NCI-H1417 treated with DMSO at 0.1 percent for 48 hours (cell line): ENCODE measurements at regions not wholly inside any gene's neighbourhood (a gene's known extent, or its start where the extent isn't known, plus 50 kb on each side); places are given as distances from the start of the nearest gene placed in this dataset.
"Not testable (repeated sequence)": the region's sequence is repeated elsewhere in the genome, so short reads cannot be mapped to it uniquely, and the experiment has no call there.

Experiments used
- DNase-seq: peaks from one replicate; lab custom pipeline; 2025; lab: John Stamatoyannopoulos, UW

DNA sequence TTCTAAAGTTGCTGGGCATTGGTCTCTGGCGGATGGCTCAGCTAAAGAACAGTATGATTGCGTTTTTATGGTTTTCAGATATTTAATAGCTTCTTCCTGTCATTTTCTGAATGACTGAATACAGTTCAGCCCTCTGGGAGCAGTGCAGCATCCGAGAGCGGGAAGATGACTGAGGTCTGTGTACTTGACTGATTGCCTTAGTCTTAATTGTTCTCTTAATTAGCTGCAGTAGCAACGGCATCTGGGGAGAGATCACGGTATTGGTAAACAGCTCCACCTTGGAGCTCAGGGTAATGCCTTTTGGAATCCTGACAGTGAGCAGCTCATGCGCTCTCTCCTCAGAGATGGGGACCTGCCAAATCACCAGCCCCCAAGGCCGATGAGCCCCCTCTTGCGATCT, 481.4 kb upstream of the SPRED2 start:
- no peak for DNase-seq

DNA sequence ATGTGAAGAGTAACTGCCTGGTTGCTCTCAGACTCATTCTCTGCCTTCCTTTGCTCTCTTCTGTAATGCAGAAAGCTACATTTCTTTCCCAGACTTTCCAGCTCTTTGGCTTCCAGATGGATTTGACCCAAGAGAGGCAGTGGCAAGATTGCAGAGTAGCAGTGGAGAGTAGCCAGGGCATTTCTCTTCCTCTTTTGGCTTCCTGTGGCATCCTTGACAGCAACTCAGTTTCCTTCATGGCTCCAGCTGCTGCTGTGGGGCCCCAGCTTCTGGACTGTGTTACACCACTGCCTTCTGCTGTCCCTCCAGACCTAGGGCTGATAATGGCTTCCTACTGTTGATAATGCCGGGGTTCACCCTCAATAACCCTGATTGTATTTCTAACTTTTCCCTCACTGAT, 469.4 kb upstream of the SPRED2 start:
- DNase-seq = no peak

GRCh38 chr2:65896446-65896845, 464.0 kb upstream of the SPRED2 start:
- DNase-seq = no peak

DNA sequence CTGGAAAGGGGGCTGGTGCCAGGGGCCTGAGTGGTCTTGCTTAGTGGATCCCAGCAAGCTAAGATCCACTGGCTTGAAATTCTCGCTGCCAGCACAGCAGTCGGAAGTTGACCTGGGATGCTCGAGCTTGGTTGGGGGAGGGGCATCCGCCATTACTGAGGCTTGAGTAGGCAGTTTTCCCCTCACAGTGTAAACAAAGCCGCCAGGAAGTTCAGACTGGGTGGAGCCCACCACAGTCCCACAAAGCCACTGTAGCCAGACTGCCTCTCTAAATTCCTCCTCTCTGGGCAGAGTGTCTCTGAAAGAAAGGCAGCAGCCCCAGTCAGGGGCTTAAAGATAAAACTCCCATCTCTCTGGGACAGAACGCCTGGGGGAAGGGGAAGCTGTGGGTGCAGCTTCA, 457.7 kb upstream of the SPRED2 start:
- DNase-seq = not testable (repeated sequence)

GRCh38 chr2:65885266-65885665, 452.9 kb upstream of the SPRED2 start:
- DNase-seq = no peak

- no peak for DNase-seq
Observed at GRCh38 chr2:65881592-65881991, 449.2 kb upstream of the SPRED2 start.

GRCh38 chr2:65880436-65880835, 448.0 kb upstream of the SPRED2 start:
- DNase-seq = no peak

- no peak for DNase-seq
Observed at GRCh38 chr2:65878011-65878340, 445.6 kb upstream of the SPRED2 start.

- no peak for DNase-seq
Observed at GRCh38 chr2:65877331-65878010, 445.1 kb upstream of the SPRED2 start.

GRCh38 chr2:65876114-65876513, 443.7 kb upstream of the SPRED2 start:
- no peak for DNase-seq

DNA sequence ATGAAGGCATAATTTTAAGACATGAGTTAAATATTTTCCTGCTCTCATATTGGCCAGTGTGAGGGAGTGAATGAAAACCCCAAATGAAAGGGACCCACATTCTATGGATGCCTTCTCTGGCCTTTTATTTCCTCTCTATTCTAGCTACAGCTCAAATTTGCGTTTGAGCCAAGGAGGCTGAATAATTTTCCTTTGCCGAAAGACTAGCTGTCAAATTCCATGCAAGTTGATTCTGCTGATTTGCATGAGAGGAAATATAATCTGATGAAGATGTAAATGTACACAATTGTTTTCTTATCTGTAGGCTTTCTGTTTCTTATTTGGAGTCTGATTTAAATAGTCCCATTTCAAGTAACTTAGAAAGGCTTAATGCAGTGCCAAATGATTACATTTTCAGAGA, 438.4 kb upstream of the SPRED2 start:
- no peak for DNase-seq

GRCh38 chr2:65869296-65869695, 436.9 kb upstream of the SPRED2 start:
- no peak for DNase-seq

DNA sequence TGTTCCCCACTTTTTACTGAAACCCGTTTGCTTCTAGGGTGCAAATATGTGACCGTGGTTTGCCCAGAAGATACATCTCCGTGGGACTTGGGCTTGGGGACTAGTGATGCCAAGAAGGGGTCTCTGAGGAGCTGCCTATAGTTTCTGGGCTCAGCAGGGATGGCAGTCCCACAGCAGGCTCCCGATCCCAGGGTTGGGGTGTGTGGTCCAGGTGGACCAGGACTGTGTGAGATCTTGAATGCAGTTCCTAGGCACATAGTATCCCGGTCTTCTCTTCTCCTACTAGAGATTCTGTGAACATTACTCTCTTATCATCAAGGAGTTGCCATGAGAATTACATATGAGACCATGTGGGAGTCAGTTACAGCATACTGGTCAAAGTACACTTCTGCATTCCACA, 435.8 kb upstream of the SPRED2 start:
- no peak for DNase-seq

- no peak for DNase-seq
Observed at GRCh38 chr2:65867446-65867845, 435.0 kb upstream of the SPRED2 start.

DNA sequence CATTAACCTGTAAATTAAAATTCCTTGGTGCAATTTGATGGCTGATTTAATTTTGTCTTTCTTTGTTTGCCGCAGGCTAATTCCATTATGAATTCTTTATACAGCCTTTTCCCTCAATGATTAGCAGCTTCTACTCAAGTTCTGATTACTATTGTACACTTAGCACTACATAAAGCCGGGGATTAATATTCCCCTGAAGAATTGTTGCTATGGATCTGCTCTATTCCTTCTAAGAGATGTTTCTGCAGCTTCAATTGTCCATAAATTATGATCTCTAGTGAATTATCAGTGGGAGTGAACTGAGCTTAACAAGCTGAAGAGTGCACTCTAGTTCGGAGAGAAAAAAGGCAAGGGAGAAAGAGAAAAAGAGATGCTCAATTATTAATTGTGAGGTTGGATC, 433.7 kb upstream of the SPRED2 start:
- DNase-seq = no peak

DNA sequence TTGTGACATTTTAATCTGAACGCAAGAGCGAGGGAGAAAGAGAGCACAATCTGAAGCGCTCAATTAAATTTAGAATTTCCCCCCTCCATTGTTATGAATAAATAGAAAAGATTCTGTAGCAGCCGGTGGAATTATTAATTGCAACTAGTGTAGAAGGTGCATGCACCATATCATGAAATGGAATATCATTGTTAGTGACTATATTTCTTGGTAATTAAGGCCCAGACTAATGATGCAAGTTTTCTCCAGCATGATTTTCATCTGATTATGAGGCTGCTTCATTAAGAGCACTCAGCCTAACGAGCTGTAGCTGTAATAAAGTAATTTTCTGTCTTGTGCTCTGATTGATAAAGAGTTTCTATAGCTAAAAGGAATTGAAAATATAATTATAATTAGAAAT, 432.2 kb upstream of the SPRED2 start:
- no peak for DNase-seq

DNA sequence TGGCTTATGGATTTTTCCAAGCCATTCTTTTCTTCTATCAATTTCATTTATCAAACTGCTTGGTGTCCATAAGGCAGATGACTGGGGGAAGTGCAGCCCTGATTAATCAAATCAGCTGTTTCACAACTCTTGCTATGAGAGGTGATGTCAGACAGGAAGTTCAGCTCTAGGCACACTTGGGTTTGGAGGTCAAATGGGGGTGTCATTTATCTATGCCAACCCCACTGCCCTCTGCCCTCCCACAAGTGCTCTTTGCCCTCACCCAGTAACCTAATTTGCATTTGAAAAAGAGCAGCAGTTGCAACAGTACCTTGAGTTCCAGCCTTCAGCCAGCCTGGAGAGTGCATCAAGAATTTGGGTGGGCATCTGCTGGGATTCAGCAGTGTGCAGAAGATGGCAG, 431.3 kb upstream of the SPRED2 start:
- DNase-seq = no peak

DNA sequence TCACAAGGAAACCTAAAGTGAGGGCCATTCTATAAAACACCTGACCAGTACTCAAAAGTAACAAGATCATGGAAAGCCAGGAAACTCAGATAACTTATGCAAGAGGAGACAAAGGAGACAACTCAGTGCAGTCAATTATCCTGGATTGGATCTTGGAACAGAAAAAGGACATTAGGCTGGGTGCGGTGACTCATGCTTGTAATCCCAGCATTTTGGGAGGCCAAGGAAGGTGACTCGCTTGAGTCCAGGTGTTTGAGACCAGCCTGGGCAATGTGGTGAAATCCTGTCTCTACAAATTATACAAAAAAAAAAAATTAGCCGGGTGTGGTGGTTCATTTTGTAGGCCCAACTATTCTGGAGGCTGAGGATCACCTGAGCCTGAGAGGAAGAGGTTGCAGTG, 424.5 kb upstream of the SPRED2 start:
- no peak for DNase-seq

- DNase-seq = no peak
Observed at GRCh38 chr2:65856423-65856822, 424.0 kb upstream of the SPRED2 start.

DNA sequence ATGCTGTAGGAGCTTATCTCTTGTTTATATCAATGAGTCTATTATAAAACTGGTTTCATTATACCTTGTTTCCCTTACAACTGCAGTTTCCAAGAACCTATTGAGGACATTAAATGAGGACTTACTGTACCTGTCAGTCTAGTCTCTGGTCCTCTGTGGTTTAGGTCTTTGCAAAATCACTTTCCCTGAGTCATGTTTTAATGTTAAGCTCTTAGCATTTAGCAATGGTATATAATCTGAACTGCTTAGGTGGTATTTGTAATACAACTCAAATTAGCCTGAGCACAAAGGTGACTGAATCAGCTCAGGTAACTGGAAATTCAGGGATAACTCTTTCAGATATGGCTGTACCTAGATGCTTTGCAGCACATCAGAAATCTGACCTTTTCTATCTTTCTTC, 418.3 kb upstream of the SPRED2 start:
- no peak for DNase-seq

DNA sequence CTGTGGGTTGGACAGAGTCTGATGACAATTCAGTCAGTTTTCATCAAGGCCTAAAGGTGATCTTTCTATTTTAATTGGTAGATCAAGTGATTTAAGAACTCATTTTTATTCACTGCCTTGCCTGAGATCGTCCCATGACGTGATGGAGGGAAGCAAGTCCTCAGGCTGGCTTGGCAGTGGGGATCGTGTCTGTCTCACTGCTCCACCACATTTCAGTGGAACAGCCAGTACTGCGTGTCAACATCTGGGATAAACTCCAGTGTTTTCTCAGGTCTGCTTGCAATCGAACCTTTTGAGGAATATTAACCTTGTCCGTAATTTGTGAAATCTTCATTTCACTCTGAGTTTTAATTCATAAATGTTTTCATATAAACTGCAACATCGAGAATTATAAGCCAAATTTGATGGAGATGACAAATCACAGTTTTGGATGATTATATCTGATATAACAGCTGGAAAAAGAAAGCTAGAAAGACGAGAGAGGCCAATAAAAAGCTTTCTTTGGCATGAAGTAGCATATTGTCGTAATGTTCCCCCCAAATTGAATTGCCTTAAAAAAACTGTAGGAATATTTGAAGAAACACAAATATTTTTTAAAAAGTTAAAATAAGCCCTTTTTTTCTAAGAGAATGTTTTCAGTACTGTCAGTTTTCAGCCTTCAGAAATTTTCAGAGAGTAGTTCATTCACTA, 414.7 kb upstream of the SPRED2 start:
- DNase-seq = no peak

DNA sequence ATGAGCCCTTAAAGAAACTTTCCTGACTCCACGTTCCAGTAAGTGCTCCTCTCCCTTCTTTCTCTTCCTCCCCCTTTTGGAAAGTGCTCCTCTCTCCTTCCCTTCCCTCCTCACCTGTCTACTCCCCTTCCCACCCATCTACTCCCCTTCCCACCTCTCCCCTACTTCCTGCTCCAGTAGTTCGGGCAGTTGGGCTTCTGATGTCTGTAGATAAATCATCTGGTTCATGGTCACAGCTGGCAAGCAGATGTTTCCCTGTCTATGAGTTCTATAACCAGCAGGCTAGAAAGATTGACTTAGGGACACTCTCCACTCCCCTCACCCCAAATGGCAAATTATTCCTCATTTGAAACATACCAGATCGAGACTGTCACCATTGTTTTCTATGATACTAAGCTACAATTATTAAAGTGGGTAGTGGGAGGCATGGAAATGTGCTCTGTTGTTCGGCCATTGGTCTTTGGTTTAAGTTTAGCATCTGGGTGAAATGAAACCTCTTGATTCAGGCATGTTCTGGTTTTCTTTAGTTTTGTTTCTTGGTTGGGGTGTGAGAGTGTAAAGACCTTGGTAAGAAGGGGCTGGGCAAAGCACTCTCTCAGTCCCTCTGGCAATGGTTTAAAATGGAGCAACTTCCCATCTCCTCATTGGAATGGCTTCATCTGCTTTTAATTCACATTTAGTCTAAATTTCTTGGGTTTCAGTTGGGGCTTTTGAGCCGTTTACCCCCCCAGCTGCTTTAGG, 413.2 kb upstream of the SPRED2 start:
- DNase-seq = no peak

GRCh38 chr2:65842104-65842503, 409.7 kb upstream of the SPRED2 start:
- no peak for DNase-seq
